ENCODE measurements at regions not wholly inside any gene's neighbourhood (a gene's known extent, or its start where the extent isn't known, plus 50 kb on each side); places are given as distances from the start of the nearest gene placed in this dataset.

DNA sequence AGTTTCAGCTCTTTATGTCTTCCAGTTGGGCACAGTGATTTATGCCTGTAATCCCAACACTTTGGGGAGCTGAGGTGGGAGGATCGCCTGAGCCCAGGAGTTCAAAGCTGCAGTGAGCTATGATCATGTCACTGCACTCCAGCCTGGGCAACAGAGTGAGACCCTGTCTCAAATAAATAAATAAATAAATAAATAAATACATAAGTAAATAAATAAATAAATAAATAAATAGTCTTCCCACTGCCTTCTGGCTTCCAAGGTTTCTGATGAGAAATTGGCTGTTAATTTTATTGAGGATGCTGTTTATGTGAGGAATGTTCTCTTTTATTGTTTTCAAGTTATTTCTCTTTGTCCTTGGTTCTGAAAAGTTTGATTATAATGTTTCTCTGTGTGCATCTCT is 1507.6 kb upstream of the GOT2 start:
- no peak overlapping the region for H3K4me3 ChIP-seq (ENCODE audit: low read length)
- DNase-seq (ENCODE audit: low read depth), result no peak
- TF ChIP-seq, protein P1, sequence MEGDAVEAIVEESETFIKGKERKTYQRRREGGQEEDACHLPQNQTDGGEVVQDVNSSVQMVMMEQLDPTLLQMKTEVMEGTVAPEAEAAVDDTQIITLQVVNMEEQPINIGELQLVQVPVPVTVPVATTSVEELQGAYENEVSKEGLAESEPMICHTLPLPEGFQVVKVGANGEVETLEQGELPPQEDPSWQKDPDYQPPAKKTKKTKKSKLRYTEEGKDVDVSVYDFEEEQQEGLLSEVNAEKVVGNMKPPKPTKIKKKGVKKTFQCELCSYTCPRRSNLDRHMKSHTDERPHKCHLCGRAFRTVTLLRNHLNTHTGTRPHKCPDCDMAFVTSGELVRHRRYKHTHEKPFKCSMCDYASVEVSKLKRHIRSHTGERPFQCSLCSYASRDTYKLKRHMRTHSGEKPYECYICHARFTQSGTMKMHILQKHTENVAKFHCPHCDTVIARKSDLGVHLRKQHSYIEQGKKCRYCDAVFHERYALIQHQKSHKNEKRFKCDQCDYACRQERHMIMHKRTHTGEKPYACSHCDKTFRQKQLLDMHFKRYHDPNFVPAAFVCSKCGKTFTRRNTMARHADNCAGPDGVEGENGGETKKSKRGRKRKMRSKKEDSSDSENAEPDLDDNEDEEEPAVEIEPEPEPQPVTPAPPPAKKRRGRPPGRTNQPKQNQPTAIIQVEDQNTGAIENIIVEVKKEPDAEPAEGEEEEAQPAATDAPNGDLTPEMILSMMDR (conservative IDR thresholded peaks at IDR 0.05; ENCODE audit: low read length), result no peak

DNA sequence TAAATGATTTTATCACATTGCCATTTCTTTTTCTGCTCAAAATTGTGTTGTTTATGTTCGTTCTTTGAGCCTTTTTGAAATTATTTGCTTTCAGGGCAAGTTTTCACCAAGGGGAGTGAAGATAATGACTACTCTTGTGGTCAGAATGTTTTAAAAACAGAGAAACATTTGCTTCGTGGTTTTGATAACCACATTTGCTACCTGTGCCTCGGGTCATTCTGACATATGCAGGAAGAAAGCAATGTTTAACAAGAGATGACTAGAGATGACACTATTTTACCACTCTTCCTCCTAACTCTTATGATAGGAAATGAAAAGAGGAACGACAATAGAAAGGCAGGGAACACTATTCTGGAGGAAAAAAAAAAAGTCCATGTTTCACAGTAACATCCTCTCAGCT is 1496.5 kb upstream of the GOT2 start:
- TF ChIP-seq, protein P1 (conservative IDR thresholded peaks at IDR 0.05; ENCODE audit: low read length), result no peak

DNA sequence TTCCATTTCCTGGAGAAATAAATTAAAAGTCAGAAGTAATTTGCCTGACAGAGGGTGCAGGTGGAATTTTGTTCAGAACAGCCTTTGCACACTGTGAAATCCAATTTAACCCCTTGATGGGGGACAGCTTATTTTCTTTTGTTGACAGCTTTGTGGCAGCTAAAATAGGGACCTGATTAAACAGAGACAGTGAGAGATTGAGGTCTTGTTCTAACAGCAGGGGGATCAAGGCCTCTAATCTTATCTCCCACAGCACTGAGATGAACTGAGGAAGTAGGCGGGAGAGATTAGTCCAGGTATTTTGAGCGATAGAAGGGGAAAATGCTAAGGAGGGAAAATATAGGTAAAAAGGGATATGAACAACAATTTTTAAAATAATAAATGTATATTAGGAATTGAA is 1491.4 kb upstream of the GOT2 start:
- TF ChIP-seq, protein P1 (conservative IDR thresholded peaks at IDR 0.05; ENCODE audit: low read length), result no peak
- H3K4me3 ChIP-seq (ENCODE audit: low read length), result no peak overlapping the region
- no peak for DNase-seq (ENCODE audit: low read depth)

More for the DNA sequence above, 1496.5 kb upstream of the GOT2 start:
- H3K4me3 ChIP-seq (ENCODE audit: low read length), result no peak overlapping the region
- DNase-seq (ENCODE audit: low read depth), result peak; percentile 1

DNA sequence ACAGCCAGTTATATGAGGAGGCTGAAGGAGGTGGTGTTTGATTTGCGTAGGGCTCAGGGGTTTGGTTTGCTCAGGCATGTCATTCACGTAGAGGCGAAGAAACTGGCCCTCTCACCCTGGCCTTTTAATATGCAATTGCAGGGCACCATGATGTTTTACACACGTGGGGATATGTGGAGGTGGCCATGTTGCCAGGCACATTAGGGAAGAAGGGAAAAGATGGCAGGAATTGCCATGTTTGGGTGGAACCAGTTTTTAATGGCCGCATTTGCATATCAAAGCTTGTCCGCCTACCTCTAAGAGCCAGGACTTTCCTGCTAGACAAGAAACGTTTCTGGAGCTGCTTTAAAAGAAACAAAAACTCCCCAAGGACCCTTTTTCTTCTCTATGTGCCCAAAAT is 1483.7 kb upstream of the GOT2 start:
- H3K4me3 ChIP-seq (ENCODE audit: low read length), result no peak overlapping the region
- TF ChIP-seq, protein P1 (conservative IDR thresholded peaks at IDR 0.05; ENCODE audit: low read length), result no peak
- DNase-seq (ENCODE audit: low read depth), result no peak

DNA sequence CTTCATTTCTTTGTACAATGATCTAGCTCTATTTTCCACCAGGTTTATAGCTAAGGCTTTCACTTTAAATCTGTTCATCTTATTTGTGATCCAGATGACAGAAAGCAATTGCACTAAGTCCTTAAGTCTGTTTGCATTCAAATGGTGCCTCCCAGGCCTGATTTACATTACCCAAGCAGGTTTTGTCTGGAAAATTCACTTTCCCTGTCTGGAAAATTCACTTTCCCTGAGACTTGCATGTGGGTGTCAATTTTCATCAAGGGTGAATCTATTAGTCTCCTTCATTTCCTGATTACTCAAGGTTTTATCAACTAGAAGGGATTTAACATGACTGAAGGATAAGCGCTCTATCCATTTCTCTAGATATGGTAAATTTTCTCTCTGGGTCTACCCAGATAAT is 1480.2 kb upstream of the GOT2 start:
- no peak overlapping the region for H3K4me3 ChIP-seq (ENCODE audit: low read length)
- TF ChIP-seq, protein P1 (conservative IDR thresholded peaks at IDR 0.05; ENCODE audit: low read length), result no peak
- DNase-seq (ENCODE audit: low read depth), result no peak

DNA sequence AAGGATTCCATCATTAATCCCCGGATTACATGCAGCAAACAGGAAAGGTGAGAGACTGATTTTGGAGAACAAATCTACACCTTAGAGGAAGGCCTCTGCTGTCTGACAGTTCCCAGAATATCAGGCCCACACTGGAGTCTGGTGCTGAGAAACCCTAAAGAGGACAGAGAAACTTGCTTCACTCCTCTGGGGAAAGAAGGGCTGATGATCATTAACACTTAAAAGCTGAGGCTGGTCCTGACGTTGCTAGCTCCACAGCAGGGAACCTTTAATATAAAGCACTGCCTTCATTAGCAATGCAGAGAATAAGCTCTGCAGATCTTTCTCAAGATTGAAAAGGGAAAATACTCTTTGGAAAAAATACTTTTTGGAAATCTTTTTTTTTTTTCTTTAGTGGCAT is 1472.4 kb upstream of the GOT2 start:
- no peak for DNase-seq (ENCODE audit: low read depth)
- no peak overlapping the region for H3K4me3 ChIP-seq (ENCODE audit: low read length)
- TF ChIP-seq, protein P1 (conservative IDR thresholded peaks at IDR 0.05; ENCODE audit: low read length), result no peak

DNA sequence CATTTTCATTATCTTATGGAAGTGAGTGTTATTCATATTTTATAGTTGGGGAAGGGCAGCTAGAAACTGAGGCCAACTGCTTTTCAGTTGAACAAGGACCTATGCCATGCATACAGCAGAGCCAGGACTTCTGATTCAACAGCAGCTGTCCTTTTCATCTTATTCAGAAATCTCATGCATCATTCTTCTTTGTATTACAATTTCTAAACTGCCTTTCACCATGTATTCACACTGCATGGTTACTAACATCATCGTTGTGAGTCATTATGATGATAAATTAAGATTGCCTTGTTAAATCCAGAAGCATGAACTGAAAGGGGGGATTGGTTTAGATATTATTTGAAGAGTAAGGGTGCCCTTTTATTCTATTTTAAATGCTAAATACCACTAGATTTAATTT is 1470.1 kb upstream of the GOT2 start:
- DNase-seq (ENCODE audit: low read depth), result peak; percentile 17
- TF ChIP-seq, protein P1 (conservative IDR thresholded peaks at IDR 0.05; ENCODE audit: low read length), result no peak
- H3K4me3 ChIP-seq (ENCODE audit: low read length), result no peak overlapping the region

Data from AG10803 (cell line).